Upper lobe of left lung (tissue), 6 donors: ENCODE measurements at regions not wholly inside any gene's neighbourhood (a gene's known extent, or its start where the extent isn't known, plus 50 kb on each side); places are given as distances from the start of the nearest gene placed in this dataset.

Source experiments
- ATAC-seq, 2 donors: fragments of 200-7000 bp; cut with Tn5 transposase; one replicate each; pipeline ENCODE4 v1.9.1; 2022; ENCODE audit warnings: mild to moderate bottlenecking in 2 of 2, moderate library complexity in 2 of 2; ENCODE audit not compliant: low FRiP score in 2 of 2
- DNase-seq, 2 donors: peaks; one replicate each; pipeline ENCODE4 v3.0.0-alpha.2; 2019 to 2020
- H3K27ac ChIP-seq, 4 donors: fragments of 200-600 bp; sonication (generic); one replicate each; pipeline ENCODE4 v1.5.1; 2016 to 2019
- H3K27me3 ChIP-seq, 4 donors: fragments of 200-600 bp; sonication (generic); one replicate each; pipeline ENCODE4 v1.5.1; 2017 to 2019
- H3K36me3 ChIP-seq, 4 donors: fragments of 200-600 bp; sonication (generic); one replicate each; pipeline ENCODE4 v1.5.1; 2016 to 2019
- H3K4me1 ChIP-seq, 4 donors: fragments of 200-600 bp; sonication (generic); one replicate each; pipeline ENCODE4 v1.5.1; 2018 to 2019
- H3K4me3 ChIP-seq, 4 donors: fragments of 200-600 bp; sonication (generic); one replicate each; pipeline ENCODE4 v1.5.1; 2017 to 2019; ENCODE audit warnings: mild to moderate bottlenecking in 2 of 4, moderate library complexity in 1 of 4
- H3K9me3 ChIP-seq, 4 donors: fragments of 200-600 bp; sonication (generic); one replicate each; pipeline ENCODE4 v1.5.1; 2018 to 2019
- EP300 ChIP-seq, 4 donors: sonication (generic); formaldehyde crosslinking; IDR thresholded peaks; one replicate each; pipeline ENCODE4 v1.5.1; 2017; ENCODE audit warnings: antibody characterized with exemption in 4 of 4, control low read depth in 2 of 4
- POLR2A ChIP-seq, 4 donors: fragments of 450-650 bp; IDR thresholded peaks; one replicate each; pipeline ENCODE4 v1.5.1; 2016 to 2017; ENCODE audit warnings: antibody characterized with exemption in 4 of 4, mild to moderate bottlenecking in 2 of 4
- POLR2AphosphoS5 ChIP-seq, 2 donors: sonication (generic); formaldehyde crosslinking; IDR thresholded peaks; one replicate each; pipeline ENCODE4 v1.5.1; 2017; ENCODE audit warnings: antibody characterized with exemption in 2 of 2
- WGBS, 2 donors: methylation state at CpG; one replicate each; pipeline ENCODE4 v1.1.5; 2017 to 2018; 5-methylcytosine and 5-hydroxymethylcytosine counted together
- TF ChIP-seq, protein P1 (sequence below), 6 experiments: fragments of 450-650 bp in 4 of 6; fragments of 200-600 bp in 2 of 6; sonication (generic) in 2 of 6; IDR thresholded peaks; one replicate each; pipeline ENCODE4 v1.5.1; 2016 to 2019; ENCODE audit warnings: antibody characterized with exemption in 6 of 6
- donor health status: DM: no; HTN: no; CAD: no; lungs with moderate emphysema.
- donor health status: DM: no; HTN: yes; CAD: no; lungs with severe emphysema.

DNA sequence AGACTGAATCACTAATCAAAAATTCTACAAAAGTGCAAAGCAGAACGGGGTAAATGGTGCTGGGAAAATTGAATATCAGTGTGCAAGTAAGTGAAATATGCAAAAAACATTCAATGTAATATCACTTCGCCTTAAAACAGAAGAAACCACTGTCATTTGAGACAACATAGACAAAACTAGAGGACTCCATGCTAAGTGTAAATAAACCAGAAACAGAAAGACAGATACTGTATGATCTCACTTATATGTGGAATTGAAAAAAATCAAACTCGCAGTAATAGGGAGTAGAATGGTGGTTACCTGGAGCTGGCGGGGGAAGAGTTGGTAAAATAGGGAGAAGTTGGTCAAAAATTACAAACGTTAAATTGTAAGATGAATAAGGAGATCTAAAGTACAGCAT, 1420.0 kb upstream of the CDH2 start:
- WGBS, 2 donors = 91 to 96% methylated on average over 5 of the region's 5 CpGs
- H3K27ac ChIP-seq = no peak overlapping the region
- H3K27me3 ChIP-seq = no peaks in the 10 kb centered on the region
- DNase-seq (no peak), ATAC-seq (no peak)
- H3K36me3 ChIP-seq = no peaks in the 10 kb centered on the region
- TF ChIP-seq EP300 (IDR thresholded peaks at IDR 0.05) = no peak
- no peak for TF ChIP-seq POLR2AphosphoS5 (IDR thresholded peaks at IDR 0.05)
- TF ChIP-seq, protein P1, sequence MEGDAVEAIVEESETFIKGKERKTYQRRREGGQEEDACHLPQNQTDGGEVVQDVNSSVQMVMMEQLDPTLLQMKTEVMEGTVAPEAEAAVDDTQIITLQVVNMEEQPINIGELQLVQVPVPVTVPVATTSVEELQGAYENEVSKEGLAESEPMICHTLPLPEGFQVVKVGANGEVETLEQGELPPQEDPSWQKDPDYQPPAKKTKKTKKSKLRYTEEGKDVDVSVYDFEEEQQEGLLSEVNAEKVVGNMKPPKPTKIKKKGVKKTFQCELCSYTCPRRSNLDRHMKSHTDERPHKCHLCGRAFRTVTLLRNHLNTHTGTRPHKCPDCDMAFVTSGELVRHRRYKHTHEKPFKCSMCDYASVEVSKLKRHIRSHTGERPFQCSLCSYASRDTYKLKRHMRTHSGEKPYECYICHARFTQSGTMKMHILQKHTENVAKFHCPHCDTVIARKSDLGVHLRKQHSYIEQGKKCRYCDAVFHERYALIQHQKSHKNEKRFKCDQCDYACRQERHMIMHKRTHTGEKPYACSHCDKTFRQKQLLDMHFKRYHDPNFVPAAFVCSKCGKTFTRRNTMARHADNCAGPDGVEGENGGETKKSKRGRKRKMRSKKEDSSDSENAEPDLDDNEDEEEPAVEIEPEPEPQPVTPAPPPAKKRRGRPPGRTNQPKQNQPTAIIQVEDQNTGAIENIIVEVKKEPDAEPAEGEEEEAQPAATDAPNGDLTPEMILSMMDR (IDR thresholded peaks at IDR 0.05) = no peak
- no peak for TF ChIP-seq POLR2A (IDR thresholded peaks at IDR 0.05)
- H3K9me3 ChIP-seq = no peaks in the 10 kb centered on the region
- no peak overlapping the region for H3K4me3 ChIP-seq
- no peaks in the 10 kb centered on the region for H3K4me1 ChIP-seq

DNA sequence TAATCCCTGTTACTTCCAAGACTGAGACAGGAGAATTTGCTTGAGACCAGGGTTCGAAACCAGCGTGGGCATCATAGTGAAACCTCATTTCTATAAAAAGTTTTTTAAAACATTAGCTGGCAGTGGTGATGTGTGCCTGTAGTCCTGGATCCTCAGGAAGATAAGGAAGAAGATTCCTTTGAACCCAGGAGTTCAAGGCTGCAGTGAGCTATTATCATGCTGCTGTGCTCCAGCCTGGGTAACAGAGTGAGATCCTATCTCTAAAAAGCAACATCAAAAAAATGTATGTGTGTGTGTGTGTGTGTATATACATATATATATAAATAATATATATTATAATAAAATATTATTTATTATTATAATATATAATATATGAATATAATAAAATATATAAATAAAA, 1417.6 kb upstream of the CDH2 start:
- H3K4me1 ChIP-seq = no peaks in the 10 kb centered on the region
- no peak overlapping the region for H3K4me3 ChIP-seq
- no peaks in the 10 kb centered on the region for H3K27me3 ChIP-seq
- WGBS, 2 donors = 80 to 92% methylated on average over 2 of the region's 2 CpGs
- H3K27ac ChIP-seq = no peak overlapping the region
- DNase-seq = no peak
- TF ChIP-seq, protein P1 (IDR thresholded peaks at IDR 0.05) = no peak
- TF ChIP-seq POLR2A (IDR thresholded peaks at IDR 0.05) (no peak), POLR2AphosphoS5 (IDR thresholded peaks at IDR 0.05) (no peak), EP300 (IDR thresholded peaks at IDR 0.05) (no peak)
- no peaks in the 10 kb centered on the region for H3K36me3 ChIP-seq
- no peak for ATAC-seq
- no peaks in the 10 kb centered on the region for H3K9me3 ChIP-seq

DNA sequence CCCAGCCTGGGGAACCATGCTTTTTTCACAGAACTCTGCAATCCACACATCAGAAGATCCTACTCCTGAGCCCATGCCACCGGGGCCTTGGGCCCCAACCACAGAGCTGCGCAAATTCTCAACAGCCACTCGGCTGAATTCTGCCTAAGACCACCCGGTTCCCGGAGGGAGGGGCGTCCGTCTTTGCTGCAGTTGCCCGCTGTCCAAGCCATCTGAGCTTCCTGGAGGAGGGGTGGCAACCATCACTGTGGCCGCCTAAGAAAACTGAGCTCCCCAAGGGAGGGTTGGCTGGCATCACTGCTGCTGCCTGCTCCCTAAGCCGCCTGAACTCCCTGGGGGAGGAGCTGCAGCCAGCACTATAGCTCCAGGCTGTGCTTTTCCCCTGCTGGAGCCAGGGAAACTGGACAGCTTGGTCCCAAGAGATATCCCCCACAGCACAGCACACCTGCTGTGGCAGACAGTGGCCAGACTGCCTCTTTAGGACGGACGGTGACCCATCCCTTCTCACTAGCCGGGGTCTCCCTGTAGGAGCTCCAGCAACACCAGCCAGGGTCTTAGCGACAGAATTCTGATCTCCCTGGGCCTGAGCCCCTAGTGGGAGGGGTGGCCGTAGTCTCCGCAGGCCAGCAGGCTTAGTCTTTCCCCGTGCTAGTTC, 1411.6 kb upstream of the CDH2 start:
- H3K27me3 ChIP-seq = no peaks in the 10 kb centered on the region
- ATAC-seq = peak in 1 of 2 donors; percentile 12
- DNase-seq = peak in 1 of 2 donors; percentile 30
- no peaks in the 10 kb centered on the region for H3K9me3 ChIP-seq
- H3K36me3 ChIP-seq = no peaks in the 10 kb centered on the region
- no peaks in the 10 kb centered on the region for H3K4me1 ChIP-seq
- no peak overlapping the region for H3K27ac ChIP-seq
- WGBS, 2 donors = 89 to 91% methylated on average over 4 to 13 of the region's 17 CpGs
- TF ChIP-seq EP300 (IDR thresholded peaks at IDR 0.05) (no peak), POLR2A (IDR thresholded peaks at IDR 0.05) (no peak), POLR2AphosphoS5 (IDR thresholded peaks at IDR 0.05) (no peak)
- TF ChIP-seq, protein P1 (IDR thresholded peaks at IDR 0.05) = no peak
- H3K4me3 ChIP-seq = no peak overlapping the region

DNA sequence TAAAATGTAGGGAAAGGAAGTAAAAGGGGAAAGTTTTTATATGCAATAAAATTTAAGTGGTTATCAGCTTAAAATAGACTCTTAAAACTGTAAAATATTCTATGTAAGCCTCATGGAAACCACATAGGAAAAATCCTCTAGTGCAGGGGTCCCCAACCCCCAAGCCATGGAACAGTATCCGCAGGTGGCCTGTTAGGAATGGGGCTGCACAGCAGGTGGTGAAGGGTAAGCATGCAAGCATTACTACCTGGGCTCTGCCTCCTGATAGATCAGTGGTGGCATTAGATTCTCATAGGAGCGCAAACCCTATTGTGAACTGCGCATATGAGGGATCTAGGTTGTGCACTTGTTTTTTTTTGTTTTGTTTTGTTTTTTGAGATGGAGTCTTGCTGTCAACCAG, 1409.3 kb upstream of the CDH2 start:
- no peak for ATAC-seq
- Histone ChIP-seq H3K4me1 (no peaks in the 10 kb centered on the region), H3K27me3 (no peaks in the 10 kb centered on the region), H3K4me3 (no peak overlapping the region), H3K9me3 (no peaks in the 10 kb centered on the region), H3K27ac (no peak overlapping the region), H3K36me3 (no peaks in the 10 kb centered on the region)
- DNase-seq = no peak
- 86 to 89% methylated on average over 3 of the region's 3 CpGs for WGBS, 2 donors
- no peak for TF ChIP-seq POLR2AphosphoS5 (IDR thresholded peaks at IDR 0.05)
- TF ChIP-seq POLR2A (IDR thresholded peaks at IDR 0.05) = no peak
- TF ChIP-seq EP300 (IDR thresholded peaks at IDR 0.05) = no peak
- TF ChIP-seq, protein P1 (IDR thresholded peaks at IDR 0.05) = no peak

DNA sequence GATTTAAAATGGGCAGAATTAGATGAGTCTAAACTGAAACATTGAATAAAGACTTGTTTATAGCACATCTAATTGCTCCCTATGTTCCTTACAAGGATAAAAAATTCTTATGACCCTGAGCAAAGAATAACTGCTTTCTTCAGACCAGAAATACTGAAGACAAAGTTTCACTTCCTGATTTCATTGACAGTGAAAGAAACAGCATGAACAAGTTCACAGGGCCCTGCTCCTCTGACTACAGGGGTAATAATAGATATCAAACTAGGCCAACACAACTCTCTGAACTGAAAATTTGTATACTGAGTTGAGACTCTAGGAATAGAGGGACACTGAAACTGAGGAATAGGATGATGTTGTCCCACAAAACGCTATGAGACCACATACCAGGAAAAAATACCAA, 1383.3 kb upstream of the CDH2 start:
- Histone ChIP-seq H3K27ac (no peak overlapping the region), H3K4me3 (no peak overlapping the region), H3K4me1 (no peaks in the 10 kb centered on the region), H3K36me3 (no peaks in the 10 kb centered on the region), H3K9me3 (no peaks in the 10 kb centered on the region), H3K27me3 (no peaks in the 10 kb centered on the region)
- 64 to 68% methylated on average over 1 of the region's 1 CpG for WGBS, 2 donors
- ATAC-seq = no peak
- TF ChIP-seq POLR2AphosphoS5 (IDR thresholded peaks at IDR 0.05) = no peak
- no peak for TF ChIP-seq EP300 (IDR thresholded peaks at IDR 0.05)
- TF ChIP-seq POLR2A (IDR thresholded peaks at IDR 0.05) = no peak
- TF ChIP-seq, protein P1 (IDR thresholded peaks at IDR 0.05) = no peak
- no peak for DNase-seq
